Duodenal mucosa (tissue), 2 donors: ENCODE measurements at regions not wholly inside any gene's neighbourhood (a gene's known extent, or its start where the extent isn't known, plus 50 kb on each side); places are given as distances from the start of the nearest gene placed in this dataset.

Experiments
- H3K27ac ChIP-seq: one replicate; pipeline ENCODE4 v1.7.0; 2013; ENCODE audit warnings: low read depth, low read length
- H3K27me3 ChIP-seq, 2 donors: one replicate each; pipeline ENCODE4 v1.7.0; 2013; ENCODE audit warnings: low read length in 2 of 2, control low read depth in 1 of 2; ENCODE audit not compliant: insufficient read depth in 2 of 2, control insufficient read depth in 1 of 2
- H3K36me3 ChIP-seq, 2 donors: one replicate each; pipeline ENCODE4 v1.7.0; 2013; ENCODE audit warnings: low read length in 2 of 2, control low read depth in 1 of 2; ENCODE audit not compliant: insufficient read depth in 2 of 2, control insufficient read depth in 1 of 2
- H3K4me1 ChIP-seq, 2 donors: one replicate each; pipeline ENCODE4 v1.7.0; 2013; ENCODE audit warnings: low read length in 2 of 2, control low read depth in 1 of 2; ENCODE audit not compliant: insufficient read depth in 2 of 2, control insufficient read depth in 1 of 2
- H3K4me3 ChIP-seq, 2 donors: one replicate each; pipeline ENCODE4 v1.7.0; 2013; ENCODE audit warnings: low read length in 2 of 2, low read depth in 1 of 2
- H3K9ac ChIP-seq, 2 donors: one replicate each; pipeline ENCODE4 v1.7.0; 2013; ENCODE audit warnings: low read length in 2 of 2, low read depth in 1 of 2
- H3K9me3 ChIP-seq, 2 donors: one replicate each; pipeline ENCODE4 v1.7.0; 2013; ENCODE audit warnings: low read length in 2 of 2, control low read depth in 1 of 2; ENCODE audit not compliant: control insufficient read depth in 1 of 2

DNA sequence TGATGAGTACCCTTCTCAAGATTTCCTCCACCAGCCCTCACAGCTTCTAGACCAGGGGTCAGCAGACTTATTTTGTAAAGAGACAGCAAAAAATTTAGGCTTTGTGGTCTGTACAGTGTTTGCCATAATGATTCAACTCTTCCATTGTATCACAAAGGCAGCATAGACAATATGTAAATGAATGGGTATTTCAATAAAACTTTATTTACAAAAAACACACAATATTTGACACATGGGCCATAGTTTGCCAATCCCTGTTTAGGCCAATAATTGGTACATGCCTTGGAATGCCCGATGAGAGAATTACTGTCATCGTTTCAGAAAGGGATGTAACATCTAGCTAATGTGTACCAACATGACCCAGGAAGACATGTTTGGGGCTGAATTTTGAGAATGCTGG, 178.9 kb upstream of the GALNT2 start:
- no peaks in the 10 kb centered on the region for H3K27me3 ChIP-seq
- no peak overlapping the region for H3K4me3 ChIP-seq
- no peaks in the 10 kb centered on the region for H3K36me3 ChIP-seq
- H3K9ac ChIP-seq: no peak overlapping the region
- no peaks in the 10 kb centered on the region for H3K4me1 ChIP-seq
- no peak overlapping the region for H3K27ac ChIP-seq
- no peaks in the 10 kb centered on the region for H3K9me3 ChIP-seq

- no peak overlapping the region for H3K27ac ChIP-seq
- no peak overlapping the region for H3K4me3 ChIP-seq
- no peaks in the 10 kb centered on the region for H3K4me1 ChIP-seq
- no peak overlapping the region for H3K9ac ChIP-seq
- H3K9me3 ChIP-seq: no peaks in the 10 kb centered on the region
- no peaks in the 10 kb centered on the region for H3K27me3 ChIP-seq
- H3K36me3 ChIP-seq: no peaks in the 10 kb centered on the region
Measured at GRCh38 chr1:229888561-229889001, 178.5 kb upstream of the GALNT2 start.

- no peak overlapping the region for H3K9ac ChIP-seq
- no peaks in the 10 kb centered on the region for H3K36me3 ChIP-seq
- H3K9me3 ChIP-seq: no peaks in the 10 kb centered on the region
- H3K27ac ChIP-seq: no peak overlapping the region
- H3K4me1 ChIP-seq: no peaks in the 10 kb centered on the region
- H3K4me3 ChIP-seq: no peak overlapping the region
- H3K27me3 ChIP-seq: no peaks in the 10 kb centered on the region
Measured at GRCh38 chr1:229889031-229889517, 178.0 kb upstream of the GALNT2 start.

- H3K4me3 ChIP-seq: no peak overlapping the region
- no peaks in the 10 kb centered on the region for H3K9me3 ChIP-seq
Measured at GRCh38 chr1:229891227-229891626, 175.8 kb upstream of the GALNT2 start.

GRCh38 chr1:229892515-229893117, 174.4 kb upstream of the GALNT2 start:
- no peak overlapping the region for H3K4me3 ChIP-seq
- no peaks in the 10 kb centered on the region for H3K9me3 ChIP-seq
- no peak overlapping the region for H3K27ac ChIP-seq
- no peak overlapping the region for H3K9ac ChIP-seq
- no peaks in the 10 kb centered on the region for H3K36me3 ChIP-seq
- H3K4me1 ChIP-seq: no peaks in the 10 kb centered on the region
- no peaks in the 10 kb centered on the region for H3K27me3 ChIP-seq

More at GRCh38 chr1:229891227-229891626, 175.8 kb upstream of the GALNT2 start:
- no peaks in the 10 kb centered on the region for H3K36me3 ChIP-seq
- no peaks in the 10 kb centered on the region for H3K4me1 ChIP-seq
- no peak overlapping the region for H3K9ac ChIP-seq
- H3K27me3 ChIP-seq: no peaks in the 10 kb centered on the region
- H3K27ac ChIP-seq: no peak overlapping the region

DNA sequence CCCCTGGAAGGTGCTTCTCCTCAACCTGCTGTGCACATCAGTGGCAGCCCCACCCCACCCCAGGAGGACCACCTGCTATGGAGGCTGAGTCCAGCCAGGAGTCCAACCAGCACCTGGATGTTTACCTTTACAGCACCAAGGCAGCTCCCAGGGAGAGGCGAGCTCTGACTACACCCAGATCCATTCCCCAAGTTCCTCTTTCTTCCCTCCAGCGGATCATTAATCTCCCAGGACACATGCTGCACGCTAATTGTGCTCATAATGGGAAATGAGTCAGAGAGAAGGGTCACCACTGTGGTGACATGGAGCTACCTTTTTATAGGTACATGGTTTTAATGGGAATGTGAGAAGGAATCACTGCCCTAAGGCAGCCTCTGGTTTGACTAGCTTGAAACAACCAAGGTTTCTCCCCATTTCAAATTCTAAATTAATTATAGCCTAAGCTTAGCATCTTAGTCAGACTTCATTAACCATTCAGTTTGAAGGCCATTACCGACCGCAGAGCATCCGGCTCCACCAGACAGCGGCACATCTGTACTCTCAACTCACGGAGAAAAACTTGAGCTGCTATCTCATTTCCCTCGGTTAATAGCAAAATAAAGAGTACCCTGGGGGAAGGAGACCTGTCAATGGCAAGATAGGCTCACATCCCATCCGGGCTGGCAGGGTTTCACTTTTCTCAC, 173.1 kb upstream of the GALNT2 start:
- H3K9ac ChIP-seq: no peak overlapping the region
- no peaks in the 10 kb centered on the region for H3K36me3 ChIP-seq
- H3K4me3 ChIP-seq: no peak overlapping the region
- H3K4me1 ChIP-seq: no peaks in the 10 kb centered on the region
- no peaks in the 10 kb centered on the region for H3K9me3 ChIP-seq
- no peak overlapping the region for H3K27ac ChIP-seq
- peaks cover 0 to 3% of the 10 kb centered on the region in 2 donors for H3K27me3 ChIP-seq

DNA sequence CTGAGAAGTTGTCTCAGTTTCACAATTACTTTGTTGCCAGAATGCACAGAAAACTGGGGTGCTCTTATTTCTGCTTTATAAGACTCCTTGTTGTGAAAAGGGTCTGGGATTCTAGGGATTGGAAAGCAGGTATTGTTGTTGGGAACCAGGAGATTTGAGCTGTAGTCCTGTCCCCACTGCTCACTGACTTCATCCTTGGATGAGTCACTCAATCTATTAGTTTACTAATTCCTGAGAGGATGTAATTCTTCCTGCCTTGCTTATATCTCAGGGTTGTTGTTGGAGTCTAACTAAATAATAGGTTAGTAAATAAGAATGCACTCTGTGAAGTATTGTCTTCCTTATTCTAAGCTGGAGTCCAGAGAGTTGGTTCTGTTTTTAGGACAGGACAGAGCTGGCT, 172.5 kb upstream of the GALNT2 start:
- Histone ChIP-seq H3K9ac (no peak overlapping the region), H3K36me3 (no peaks in the 10 kb centered on the region), H3K27me3 (peaks cover 0 to 3% of the 10 kb centered on the region in 2 donors), H3K9me3 (no peaks in the 10 kb centered on the region), H3K27ac (no peak overlapping the region), H3K4me1 (no peaks in the 10 kb centered on the region), H3K4me3 (no peak overlapping the region)

- Histone ChIP-seq H3K4me1 (no peaks in the 10 kb centered on the region), H3K27me3 (peaks cover 0 to 3% of the 10 kb centered on the region in 2 donors), H3K27ac (no peak overlapping the region), H3K9ac (no peak overlapping the region), H3K4me3 (no peak overlapping the region), H3K36me3 (no peaks in the 10 kb centered on the region), H3K9me3 (no peaks in the 10 kb centered on the region)
Measured at GRCh38 chr1:229895605-229896004, 171.4 kb upstream of the GALNT2 start.

DNA sequence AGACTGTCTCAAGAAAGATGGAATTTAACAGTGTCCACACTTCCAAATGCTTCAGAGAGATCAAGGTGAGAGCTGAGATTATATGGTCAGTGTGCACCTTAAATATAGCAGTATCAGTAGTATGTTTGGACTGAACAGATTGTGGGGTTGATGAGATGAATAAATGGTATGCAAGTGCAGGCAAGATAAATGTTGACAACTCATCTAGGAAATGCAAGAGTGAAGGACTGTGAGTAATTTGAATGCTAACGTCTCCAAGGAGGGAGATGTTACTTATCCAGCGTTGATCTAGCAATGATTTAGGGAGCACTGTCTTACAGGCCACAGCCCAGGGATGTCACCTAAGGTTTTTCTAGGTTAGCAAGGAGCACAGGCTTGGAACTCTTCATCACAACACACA, 170.7 kb upstream of the GALNT2 start:
- no peaks in the 10 kb centered on the region for H3K9me3 ChIP-seq
- no peak overlapping the region for H3K9ac ChIP-seq
- peaks cover 0 to 3% of the 10 kb centered on the region in 2 donors for H3K27me3 ChIP-seq
- no peak overlapping the region for H3K4me3 ChIP-seq
- no peak overlapping the region for H3K27ac ChIP-seq
- H3K36me3 ChIP-seq: no peaks in the 10 kb centered on the region
- no peaks in the 10 kb centered on the region for H3K4me1 ChIP-seq

- Histone ChIP-seq H3K36me3 (no peaks in the 10 kb centered on the region), H3K4me3 (no peak overlapping the region), H3K27me3 (peaks cover 0 to 3% of the 10 kb centered on the region in 2 donors), H3K9me3 (no peaks in the 10 kb centered on the region), H3K9ac (no peak overlapping the region), H3K27ac (no peak overlapping the region), H3K4me1 (no peaks in the 10 kb centered on the region)
Measured at GRCh38 chr1:229896861-229897260, 170.2 kb upstream of the GALNT2 start.
